K562 (cell line): ENCODE measurements at regions not wholly inside any gene's neighbourhood (a gene's known extent, or its start where the extent isn't known, plus 50 kb on each side); places are given as distances from the start of the nearest gene placed in this dataset.

Experiments used
- ATAC-seq: fragments of 200-7000 bp; cut with Tn5 transposase; 3 replicates; pipeline ENCODE4 v1.9.1; 2020; ENCODE audit warnings: moderate library complexity
- BruUV-seq: library from RNA; stranded (reverse); fragments of 400-500 nt; replicated peaks from 2 replicates; lab custom pipeline; 2021; lab: Mats Ljungman, UMichigan
- CTCF ChIA-PET: fragments of 300-600 bp; formaldehyde crosslinking; extraction: SDS; loops from one replicate; lab custom pipeline; 2021; ENCODE audit warnings: low intra/inter-chr PET ratio; lab: Yijun Ruan, JAX
- POLR2A ChIA-PET: fragments of 300-600, 350-650 bp; sonication (Branson Sonifier 250); formaldehyde crosslinking; extraction: SDS; loops from one replicate; lab custom pipeline; 2021; ENCODE audit warnings: antibody characterized with exemption, inconsistent platforms; lab: Yijun Ruan, JAX
- DNase-seq, 4 experiments: peaks; one replicate each; pipeline versions ENCODE4 v3.0.0 to v3.0.0-alpha.2; 2011 to 2018; ENCODE audit warnings: low spot score in 3 of 4, mixed read lengths in 3 of 4; ENCODE audit errors: extremely low read depth in 1 of 4
- FAIRE-seq: peaks from 2 replicates; lab custom pipeline; 2011; peaks lifted over from hg19 to GRCh38; lab: Jason Lieb, UNC
- H2AFZ ChIP-seq: 2 replicates; pipeline ENCODE4 v1.6.0; 2011; ENCODE audit warnings: low read depth, low read length, control low read depth, inconsistent platforms
- H3K27ac ChIP-seq: fragments of 200-600 bp; 3 replicates; pipeline ENCODE4 v1.8.0; 2011; ENCODE audit warnings: low read depth, mild to moderate bottlenecking, control low read depth, inconsistent platforms, low read length, moderate library complexity, mixed read lengths; ENCODE audit errors: extremely low read depth
- H3K27me3 ChIP-seq, 2 experiments: fragments of 300-600 bp in 1 of 2; 2 replicates in 1 of 2; 3 replicates in 1 of 2; pipeline versions ENCODE4 v1.6.0 to v1.8.0; 2011; ENCODE audit warnings: inconsistent platforms in 2 of 2, low read length in 2 of 2, mild to moderate bottlenecking in 1 of 2, mixed read lengths in 1 of 2, moderate library complexity in 1 of 2; ENCODE audit not compliant: control insufficient read depth in 2 of 2, insufficient read depth in 2 of 2
- H3K36me3 ChIP-seq: fragments of 300-600 bp; 3 replicates; pipeline ENCODE4 v1.8.0; 2011; ENCODE audit warnings: mild to moderate bottlenecking, low read length, inconsistent platforms; ENCODE audit not compliant: control insufficient read depth, insufficient read depth
- H3K4me1 ChIP-seq, 2 experiments: fragments of 200-600 bp in 1 of 2; replicated peaks in 1 of 2; 2 replicates in 1 of 2; 3 replicates in 1 of 2; pipeline versions ENCODE4 v1.5.1 to v1.8.0; 2011; ENCODE audit warnings: inconsistent platforms in 2 of 2, low read length in 2 of 2, mild to moderate bottlenecking in 1 of 2, mixed read lengths in 1 of 2, moderate library complexity in 1 of 2; ENCODE audit not compliant: control insufficient read depth in 2 of 2, insufficient read depth in 2 of 2
- H3K4me2 ChIP-seq: 2 replicates; pipeline ENCODE4 v1.6.1; 2011; ENCODE audit warnings: low read length, control low read depth, inconsistent platforms, mixed read lengths; ENCODE audit not compliant: insufficient read depth
- H3K4me3 ChIP-seq: fragments of 200-600 bp; sonication (generic), shearing (Covaris generic); 2 replicates; pipeline ENCODE4 v1.5.1; 2016; ENCODE audit warnings: control low read depth, inconsistent platforms
- H3K79me2 ChIP-seq: fragments of 200-600 bp; 3 replicates; pipeline ENCODE4 v1.8.0; 2011; ENCODE audit warnings: low read length, inconsistent platforms; ENCODE audit not compliant: control insufficient read depth, insufficient read depth
- H3K9ac ChIP-seq, 2 experiments: 2 replicates each; pipeline versions ENCODE4 v1.6.0 to v1.6.1; 2011; ENCODE audit warnings: low read depth in 2 of 2, low read length in 2 of 2, control low read depth in 1 of 2, inconsistent platforms in 1 of 2, mild to moderate bottlenecking in 1 of 2, mixed read lengths in 1 of 2; ENCODE audit not compliant: insufficient read depth in 1 of 2
- H3K9me1 ChIP-seq: one replicate; pipeline ENCODE4 v1.6.0; 2011; ENCODE audit warnings: inconsistent platforms, mild to moderate bottlenecking, low read length, moderate library complexity; ENCODE audit not compliant: control insufficient read depth, insufficient read depth
- H3K9me3 ChIP-seq: replicated peaks from 2 replicates; pipeline ENCODE4 v1.5.1; 2011; ENCODE audit warnings: low read depth, low read length, inconsistent platforms; ENCODE audit not compliant: control insufficient read depth, insufficient read depth
- H4K20me1 ChIP-seq: replicated peaks from 2 replicates; pipeline ENCODE4 v1.6.1; 2011; ENCODE audit warnings: low read length, inconsistent platforms, mixed read lengths; ENCODE audit not compliant: control insufficient read depth, insufficient read depth
- EGR1 ChIP-seq: fragments of 450-650 bp; conservative IDR thresholded peaks from 2 replicates; pipeline ENCODE4 v1.6.1; 2017; ENCODE audit warnings: mild to moderate bottlenecking
- ETV1 ChIP-seq: fragments of 450-650 bp; conservative IDR thresholded peaks from 2 replicates; pipeline ENCODE4 v1.6.1; 2016; ENCODE audit warnings: missing genetic modification characterization, control low read depth, low read depth, missing compliant biosample characterization
- KLF10 ChIP-seq: fragments of 250-450 bp; sonication (Bioruptor Pico); IDR thresholded peaks from 2 replicates; pipeline ENCODE4 v1.6.1; 2021; ENCODE audit warnings: matching md5 sums
- NCOA4 ChIP-seq: fragments of 450-650 bp; IDR thresholded peaks from 2 replicates; pipeline ENCODE4 v1.6.1; 2018; ENCODE audit warnings: mild to moderate bottlenecking; ENCODE audit not compliant: partially characterized antibody
- PATZ1 ChIP-seq: fragments of 250-450 bp; sonication (Bioruptor Pico); IDR thresholded peaks from 2 replicates; pipeline ENCODE4 v1.5.0; 2020; ENCODE audit warnings: mild to moderate bottlenecking, borderline replicate concordance
- PTTG1 ChIP-seq: fragments of 450-650 bp; IDR thresholded peaks from 2 replicates; pipeline ENCODE4 v1.6.1; 2016; ENCODE audit warnings: low read depth, mild to moderate bottlenecking, missing genetic modification characterization, missing compliant biosample characterization
- RFX7 ChIP-seq: fragments of 250-450 bp; sonication (Bioruptor Pico); IDR thresholded peaks from 2 replicates; pipeline ENCODE4 v1.5.1; 2021; ENCODE audit warnings: mild to moderate bottlenecking
- USF1 ChIP-seq: sonication (generic); formaldehyde crosslinking; IDR thresholded peaks from 2 replicates; pipeline ENCODE4 v1.9.0; 2022; ENCODE audit warnings: mild to moderate bottlenecking, missing genetic modification reagents
- ZNF197 ChIP-seq: fragments of 200-800 bp; sonication (Bioruptor generic); IDR thresholded peaks from 2 replicates; pipeline ENCODE4 v1.6.1; 2016; ENCODE audit warnings: low read depth, missing genetic modification characterization, missing compliant biosample characterization
- WGBS: fragments of 100-300 bp; shearing (Covaris generic); methylation state at CpG from one replicate; pipeline ENCODE4 v1.1.6; 2016; ENCODE audit warnings: low coverage, mixed read lengths; ENCODE audit not compliant: insufficient coverage; ENCODE audit errors: missing lambda C conversion rate; 5-methylcytosine and 5-hydroxymethylcytosine counted together
- in situ Hi-C: fragments of 300-500 bp; cut with MboI; formaldehyde crosslinking; loops from 4 replicates; pipeline ENCODE4 v1.15.0; 2018; ENCODE audit warnings: inconsistent platforms, mixed read lengths
- intact Hi-C: fragments of 100-400 bp; cut with micrococcal nuclease; formaldehyde crosslinking; loops from 2 replicates; pipeline ENCODE4 v1.14.2; 2022

GRCh38 chr11:29023761-29024160, 915.6 kb downstream of the METTL15 start:
- no peak for TF ChIP-seq EGR1
- no peak for TF ChIP-seq ETV1 (tag)
- TF ChIP-seq ZNF197 (CRISPR knock-in tag), result no peak
- no peak for TF ChIP-seq USF1
- no peak for TF ChIP-seq PTTG1 (tag)
- TF ChIP-seq RFX7 (CRISPR knock-in tag), result no peak
- TF ChIP-seq NCOA4, result no peak
- TF ChIP-seq KLF10 (CRISPR knock-in tag), result no peak
- no peak for TF ChIP-seq PATZ1 (CRISPR knock-in tag)
- no peaks in the 10 kb centered on the region for H3K27me3 ChIP-seq

More at GRCh38 chr11:29023761-29024160, 915.6 kb downstream of the METTL15 start:
- Histone ChIP-seq H2AFZ (no peak overlapping the region), H3K9ac (no peak overlapping the region), H3K27ac (no peak overlapping the region), H3K36me3 (no peaks in the 10 kb centered on the region), H3K9me3 (no peaks in the 10 kb centered on the region; the same call in 1 of the 2 replicates), H4K20me1 (no peaks in the 10 kb centered on the region), H3K4me1 (no peaks in the 10 kb centered on the region), H3K9me1 (no peaks in the 10 kb centered on the region), H3K4me2 (no peak overlapping the region), H3K4me3 (no peak overlapping the region), H3K79me2 (no peaks in the 10 kb centered on the region)
- 8% methylated on average over 1 of the region's 1 CpG for WGBS
- DNase-seq, result no peak
- POLR2A ChIA-PET, result no interaction called here
- no peak for ATAC-seq
- in situ Hi-C loops (no loop called here), intact Hi-C loops (no loop called here)
- CTCF ChIA-PET, result no interaction called here
- no TSS peak for BruUV-seq
- FAIRE-seq, result no peak
